Gastrocnemius medialis (tissue), 4 donors: ENCODE measurements at regions not wholly inside any gene's neighbourhood (a gene's known extent, or its start where the extent isn't known, plus 50 kb on each side); places are given as distances from the start of the nearest gene placed in this dataset.

Source experiments
- ATAC-seq, 2 donors: fragments of 150-250 bp; one replicate each; pipeline ENCODE4 v1.9.1; 2016
- DNase-seq, 2 donors: peaks; one replicate each; pipeline ENCODE4 v3.0.0-alpha.2; 2019
- H3K27ac ChIP-seq, 4 donors: fragments of 200-600 bp; sonication (generic); 1 replicate in 1 of 4; 2 replicates in 3 of 4; pipeline ENCODE4 v1.5.1; 2016 to 2018; ENCODE audit warnings: mild to moderate bottlenecking in 2 of 4, moderate library complexity in 1 of 4
- H3K27me3 ChIP-seq, 3 donors: fragments of 200-600 bp; sonication (generic) in 2 of 3; 1 replicate in 1 of 3; 2 replicates in 2 of 3; pipeline versions ENCODE4 v1.5.1 to v1.6.0; 2016 to 2019; ENCODE audit warnings: mild to moderate bottlenecking in 1 of 3, moderate library complexity in 1 of 3
- H3K36me3 ChIP-seq, 2 donors: fragments of 200-600 bp; sonication (generic) in 1 of 2; one replicate each; pipeline ENCODE4 v1.5.1; 2017 to 2018
- H3K4me1 ChIP-seq, 2 donors: fragments of 200-600 bp; sonication (generic) in 1 of 2; one replicate each; pipeline ENCODE4 v1.5.1; 2016 to 2017; ENCODE audit warnings: mild to moderate bottlenecking in 2 of 2
- H3K4me3 ChIP-seq, 4 donors: fragments of 200-600 bp; sonication (generic) in 3 of 4; 1 replicate in 1 of 4; 2 replicates in 3 of 4; pipeline ENCODE4 v1.5.1; 2016 to 2019; ENCODE audit warnings: mild to moderate bottlenecking in 2 of 4
- H3K9me3 ChIP-seq, 3 donors: fragments of 200-600 bp; sonication (generic) in 2 of 3; 1 replicate in 1 of 3; 2 replicates in 2 of 3; pipeline ENCODE4 v1.5.1; 2016 to 2019
- CTCF ChIP-seq, 5 experiments: fragments of 450-650 bp in 3 of 5; fragments of 200-600 bp in 2 of 5; sonication (generic) in 2 of 5; IDR thresholded peaks in 4 of 5; conservative IDR thresholded peaks in 1 of 5; 1 replicate in 4 of 5; 2 replicates in 1 of 5; pipeline ENCODE4 v1.5.1; 2016 to 2019; ENCODE audit warnings: antibody characterized with exemption in 5 of 5, mild to moderate bottlenecking in 3 of 5, moderate library complexity in 3 of 5
- POLR2A ChIP-seq, 2 donors: fragments of 450-650 bp; IDR thresholded peaks; one replicate each; pipeline ENCODE4 v1.6.1; 2017; ENCODE audit warnings: antibody characterized with exemption in 2 of 2, mild to moderate bottlenecking in 2 of 2, moderate library complexity in 2 of 2
- in situ Hi-C, 4 donors: fragments of 200-750 bp; cut with MboI; loops; one replicate each; pipeline versions ENCODE4 v1.15.0 to v1.8.0; 2017; ENCODE audit warnings: low sequenced_read_pairs in 4 of 4
- intact Hi-C: fragments of 100-400 bp; cut with DNase I; formaldehyde crosslinking; loops from one replicate; pipeline ENCODE4 v1.15.1; 2023; ENCODE audit warnings: low total_unique reads

- no peaks in the 10 kb centered on the region for H3K9me3 ChIP-seq
- H3K36me3 ChIP-seq = no peaks in the 10 kb centered on the region
- no peak overlapping the region for H3K4me3 ChIP-seq
- ATAC-seq (no peak), DNase-seq (no peak)
- in situ Hi-C loops = no loop called here
- intact Hi-C loops = no loop called here
- no peak for TF ChIP-seq CTCF (IDR thresholded peaks at IDR 0.05 in 4 of 5, conservative IDR thresholded peaks at IDR 0.05 in 1 of 5)
- TF ChIP-seq POLR2A (IDR thresholded peaks at IDR 0.05) = no peak
- no peak overlapping the region for H3K27ac ChIP-seq
- no peaks in the 10 kb centered on the region for H3K27me3 ChIP-seq
- no peaks in the 10 kb centered on the region for H3K4me1 ChIP-seq
Observed at GRCh38 chr3:103393395-103394186, 958.8 kb downstream of the ZPLD1 start.

- Histone ChIP-seq H3K27me3 (no peaks in the 10 kb centered on the region), H3K36me3 (no peaks in the 10 kb centered on the region), H3K4me1 (no peaks in the 10 kb centered on the region), H3K4me3 (no peak overlapping the region), H3K27ac (no peak overlapping the region), H3K9me3 (no peaks in the 10 kb centered on the region)
- no peak for DNase-seq
- no peak for ATAC-seq
- in situ Hi-C loops = no loop called here
- TF ChIP-seq POLR2A (IDR thresholded peaks at IDR 0.05) = no peak
- no peak for TF ChIP-seq CTCF (IDR thresholded peaks at IDR 0.05 in 4 of 5, conservative IDR thresholded peaks at IDR 0.05 in 1 of 5)
- intact Hi-C loops = no loop called here
Observed at GRCh38 chr3:103403191-103403590, 968.4 kb downstream of the ZPLD1 start.

- Histone ChIP-seq H3K27ac (no peak overlapping the region), H3K9me3 (no peaks in the 10 kb centered on the region), H3K4me1 (no peaks in the 10 kb centered on the region), H3K36me3 (no peaks in the 10 kb centered on the region), H3K27me3 (no peaks in the 10 kb centered on the region), H3K4me3 (no peak overlapping the region)
- TF ChIP-seq POLR2A (IDR thresholded peaks at IDR 0.05) = no peak
- no peak for TF ChIP-seq CTCF (IDR thresholded peaks at IDR 0.05 in 4 of 5, conservative IDR thresholded peaks at IDR 0.05 in 1 of 5)
- DNase-seq = no peak
- intact Hi-C loops (no loop called here), in situ Hi-C loops (no loop called here)
- no peak for ATAC-seq
Observed at GRCh38 chr3:103406320-103406850, 971.6 kb downstream of the ZPLD1 start.

- DNase-seq = no peak
- no peak for ATAC-seq
- no peaks in the 10 kb centered on the region for H3K27me3 ChIP-seq
- H3K9me3 ChIP-seq = no peaks in the 10 kb centered on the region
- TF ChIP-seq POLR2A (IDR thresholded peaks at IDR 0.05) = no peak
- TF ChIP-seq CTCF (IDR thresholded peaks at IDR 0.05 in 4 of 5, conservative IDR thresholded peaks at IDR 0.05 in 1 of 5) = no peak
- H3K4me3 ChIP-seq = no peak overlapping the region
- in situ Hi-C loops (no loop called here), intact Hi-C loops (no loop called here)
- H3K36me3 ChIP-seq = no peaks in the 10 kb centered on the region
- H3K27ac ChIP-seq = no peak overlapping the region
- no peaks in the 10 kb centered on the region for H3K4me1 ChIP-seq
Observed at GRCh38 chr3:103410231-103410630, 975.4 kb downstream of the ZPLD1 start.
